22Rv1 (cell line): ENCODE measurements at regions not wholly inside any gene's neighbourhood (a gene's known extent, or its start where the extent isn't known, plus 50 kb on each side); places are given as distances from the start of the nearest gene placed in this dataset.

ENCODE experiments used
- H3K27ac ChIP-seq: fragments of 450-650 bp; 2 replicates; pipeline ENCODE4 v1.5.1; 2017
- ZFX ChIP-seq: fragments of 450-650 bp; IDR thresholded peaks from 2 replicates; pipeline ENCODE4 v1.6.1; 2017; ENCODE audit warnings: antibody characterized with exemption, borderline replicate concordance
- TF ChIP-seq, protein P1 (sequence below): fragments of 450-650 bp; IDR thresholded peaks from 2 replicates; pipeline ENCODE4 v1.5.1; 2017; ENCODE audit warnings: mild to moderate bottlenecking

DNA sequence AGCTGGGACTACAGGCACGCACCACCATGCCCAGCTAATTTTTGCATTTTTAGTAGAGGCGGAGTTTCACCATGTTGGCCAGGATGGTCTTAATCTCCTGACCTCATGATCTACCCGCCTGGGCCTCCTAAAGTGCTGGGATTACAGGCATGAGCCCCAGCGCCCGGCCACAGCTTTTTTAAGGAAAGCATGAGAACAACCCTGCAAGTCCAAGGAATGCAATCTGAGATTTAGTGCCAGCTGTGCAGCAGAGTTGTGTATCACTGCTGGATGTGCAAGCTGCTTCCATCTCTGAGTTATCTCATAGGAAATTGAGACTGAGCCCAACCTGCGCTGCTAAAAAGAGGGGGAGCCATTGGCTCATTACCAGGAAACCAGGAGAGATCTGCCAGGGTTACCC lies 399.9 kb upstream of the CYRIA start:
- no peak overlapping the region for H3K27ac ChIP-seq
- TF ChIP-seq ZFX: no peak
- TF ChIP-seq, protein P1, sequence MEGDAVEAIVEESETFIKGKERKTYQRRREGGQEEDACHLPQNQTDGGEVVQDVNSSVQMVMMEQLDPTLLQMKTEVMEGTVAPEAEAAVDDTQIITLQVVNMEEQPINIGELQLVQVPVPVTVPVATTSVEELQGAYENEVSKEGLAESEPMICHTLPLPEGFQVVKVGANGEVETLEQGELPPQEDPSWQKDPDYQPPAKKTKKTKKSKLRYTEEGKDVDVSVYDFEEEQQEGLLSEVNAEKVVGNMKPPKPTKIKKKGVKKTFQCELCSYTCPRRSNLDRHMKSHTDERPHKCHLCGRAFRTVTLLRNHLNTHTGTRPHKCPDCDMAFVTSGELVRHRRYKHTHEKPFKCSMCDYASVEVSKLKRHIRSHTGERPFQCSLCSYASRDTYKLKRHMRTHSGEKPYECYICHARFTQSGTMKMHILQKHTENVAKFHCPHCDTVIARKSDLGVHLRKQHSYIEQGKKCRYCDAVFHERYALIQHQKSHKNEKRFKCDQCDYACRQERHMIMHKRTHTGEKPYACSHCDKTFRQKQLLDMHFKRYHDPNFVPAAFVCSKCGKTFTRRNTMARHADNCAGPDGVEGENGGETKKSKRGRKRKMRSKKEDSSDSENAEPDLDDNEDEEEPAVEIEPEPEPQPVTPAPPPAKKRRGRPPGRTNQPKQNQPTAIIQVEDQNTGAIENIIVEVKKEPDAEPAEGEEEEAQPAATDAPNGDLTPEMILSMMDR: no peak

DNA sequence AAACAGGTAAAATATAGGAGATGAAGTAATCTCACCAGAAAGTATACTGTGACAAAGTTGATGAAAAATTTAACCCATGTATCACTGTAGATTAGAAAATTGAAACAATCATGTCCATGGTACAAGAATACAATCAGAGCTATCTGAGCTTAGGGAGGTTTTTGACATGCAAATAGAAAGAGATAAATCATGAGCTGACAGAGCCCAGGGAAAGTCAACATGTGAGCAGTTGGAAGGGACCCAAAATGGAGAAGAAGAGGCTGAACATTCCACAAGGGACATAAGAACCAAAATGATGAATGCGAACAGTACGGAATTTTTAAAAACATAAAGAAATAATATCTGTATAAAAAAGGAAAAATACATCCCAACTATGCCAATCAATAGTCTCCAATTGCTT lies 395.4 kb upstream of the CYRIA start:
- TF ChIP-seq, protein P1: no peak
- no peak for TF ChIP-seq ZFX
- no peak overlapping the region for H3K27ac ChIP-seq

DNA sequence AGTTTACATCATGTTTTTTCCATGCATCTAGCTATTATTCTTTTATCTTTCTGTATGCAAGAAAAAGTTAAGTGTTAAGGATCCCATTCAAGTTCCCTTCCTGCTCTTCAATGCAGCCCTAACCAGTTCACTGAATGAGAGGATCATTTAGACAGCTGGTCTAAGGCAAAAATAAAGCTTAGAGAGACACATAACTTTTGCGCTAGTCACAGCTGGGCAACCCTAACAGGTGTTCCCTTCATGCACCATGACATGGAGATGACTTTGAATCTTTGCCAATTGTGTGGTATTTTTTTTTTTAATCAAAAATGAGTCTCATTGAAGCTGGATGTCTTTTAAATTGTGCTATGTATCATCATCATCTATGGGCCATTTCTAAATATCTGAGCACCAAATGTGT lies 393.8 kb upstream of the CYRIA start:
- no peak overlapping the region for H3K27ac ChIP-seq
- TF ChIP-seq, protein P1: no peak
- no peak for TF ChIP-seq ZFX

DNA sequence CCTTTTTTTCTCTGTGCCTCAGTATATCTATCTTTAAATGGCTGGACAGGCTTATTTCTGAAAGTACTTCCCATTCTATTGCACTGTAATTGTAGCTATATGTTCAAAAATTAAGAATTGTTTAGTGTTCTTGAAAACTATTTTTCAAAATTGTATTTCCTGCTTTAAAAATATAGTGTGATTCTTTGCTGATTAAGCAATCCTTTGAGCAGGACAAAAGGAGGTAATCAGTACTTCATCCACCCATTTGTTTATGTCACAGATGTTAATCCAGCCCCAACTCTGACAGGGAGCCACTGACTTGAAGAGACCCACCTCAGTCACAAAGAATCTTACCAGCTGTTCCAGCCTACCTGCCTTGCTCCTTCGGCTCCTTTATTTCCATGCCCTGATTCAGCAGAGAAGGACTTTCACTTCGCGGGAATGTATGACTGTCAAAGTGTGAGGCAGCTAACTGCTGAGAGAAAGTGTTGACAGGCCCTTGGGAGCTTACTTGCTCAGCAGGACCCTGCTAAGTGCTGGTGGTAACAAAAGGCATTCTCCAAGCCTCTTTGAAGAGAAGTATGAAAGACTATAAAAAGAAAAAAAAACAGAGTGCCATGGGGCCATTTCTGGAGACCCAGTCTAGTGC lies 393.3 kb upstream of the CYRIA start:
- no peak overlapping the region for H3K27ac ChIP-seq
- TF ChIP-seq ZFX: no peak
- TF ChIP-seq, protein P1: no peak

GRCh38 chr2:17057109-17058017 lies 391.7 kb upstream of the CYRIA start:
- no peak overlapping the region for H3K27ac ChIP-seq
- TF ChIP-seq, protein P1: no peak
- TF ChIP-seq ZFX: no peak

DNA sequence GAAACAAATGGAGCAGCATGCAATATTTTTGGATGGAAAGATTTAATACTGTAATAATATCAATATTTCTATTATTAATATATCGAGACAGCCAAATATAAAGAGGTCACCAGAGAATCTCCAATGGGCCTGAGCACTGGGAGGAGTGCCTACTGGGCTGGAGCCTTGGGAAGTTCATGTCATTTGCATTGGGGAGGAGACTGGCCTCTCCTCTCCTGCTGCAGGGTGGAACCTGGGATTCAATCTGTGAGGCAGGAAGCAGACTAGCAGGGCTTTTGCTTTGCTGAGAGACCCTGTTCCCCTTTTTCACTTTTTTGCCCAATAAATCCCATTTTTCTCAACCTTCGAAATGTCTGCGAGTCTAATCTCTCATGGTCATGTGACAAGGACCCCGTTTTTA lies 390.6 kb upstream of the CYRIA start:
- no peak overlapping the region for H3K27ac ChIP-seq
- TF ChIP-seq, protein P1: no peak
- no peak for TF ChIP-seq ZFX

- TF ChIP-seq ZFX: no peak
- TF ChIP-seq, protein P1: no peak
- no peak overlapping the region for H3K27ac ChIP-seq
Observed at GRCh38 chr2:17052001-17052400, 386.4 kb upstream of the CYRIA start.
